Trophoblast cell (in vitro differentiated cells and primary cell): ENCODE measurements at regions not wholly inside any gene's neighbourhood (a gene's known extent, or its start where the extent isn't known, plus 50 kb on each side); places are given as distances from the start of the nearest gene placed in this dataset.

Source experiments
- DNase-seq, 2 donors: peaks; one replicate each; pipeline ENCODE4 v3.0.0-alpha.2; 2016
- H2AFZ ChIP-seq: 2 replicates; pipeline ENCODE4 v1.6.1; 2013; ENCODE audit warnings: low read length, moderate library complexity, mild to moderate bottlenecking; ENCODE audit not compliant: insufficient read depth, poor library complexity
- H2AK5ac ChIP-seq: 2 replicates; pipeline ENCODE4 v1.6.1; 2013; ENCODE audit warnings: mild to moderate bottlenecking, low read length
- H2BK120ac ChIP-seq: 2 replicates; pipeline ENCODE4 v1.6.1; 2013; ENCODE audit warnings: low read length, mild to moderate bottlenecking, moderate library complexity; ENCODE audit not compliant: insufficient read depth, poor library complexity
- H2BK12ac ChIP-seq: 2 replicates; pipeline ENCODE4 v1.6.1; 2013; ENCODE audit warnings: mild to moderate bottlenecking, low read length, moderate library complexity
- H2BK5ac ChIP-seq: 2 replicates; pipeline ENCODE4 v1.6.1; 2013; ENCODE audit warnings: low read length, low read depth, moderate library complexity, mild to moderate bottlenecking; ENCODE audit not compliant: poor library complexity
- H3K14ac ChIP-seq: 2 replicates; pipeline ENCODE4 v1.6.1; 2013; ENCODE audit warnings: mild to moderate bottlenecking, low read length
- H3K18ac ChIP-seq: 2 replicates; pipeline ENCODE4 v1.6.1; 2013; ENCODE audit warnings: mild to moderate bottlenecking, low read length
- H3K23ac ChIP-seq: 2 replicates; pipeline ENCODE4 v1.6.1; 2013; ENCODE audit warnings: low read length
- H3K27ac ChIP-seq: 2 replicates; pipeline ENCODE4 v1.5.1; 2013; ENCODE audit warnings: low read depth, mild to moderate bottlenecking, inconsistent platforms, low read length, moderate library complexity
- H3K27me3 ChIP-seq: 2 replicates; pipeline ENCODE4 v1.6.1; 2013; ENCODE audit warnings: inconsistent platforms, mild to moderate bottlenecking, low read length, moderate library complexity; ENCODE audit not compliant: insufficient read depth
- H3K36me3 ChIP-seq, 2 experiments: 1 replicate in 1 of 2; 2 replicates in 1 of 2; pipeline ENCODE4 v1.6.1; 2013; ENCODE audit warnings: low read length in 2 of 2, mild to moderate bottlenecking in 2 of 2, moderate library complexity in 1 of 2; ENCODE audit not compliant: insufficient read depth in 2 of 2, control insufficient read depth in 1 of 2
- H3K4ac ChIP-seq: 2 replicates; pipeline ENCODE4 v1.6.1; 2013; ENCODE audit warnings: low read depth, mild to moderate bottlenecking, low read length, moderate library complexity
- H3K4me1 ChIP-seq, 2 experiments: 1 replicate in 1 of 2; 2 replicates in 1 of 2; pipeline ENCODE4 v1.6.1; 2013; ENCODE audit warnings: low read length in 2 of 2, mild to moderate bottlenecking in 2 of 2, moderate library complexity in 1 of 2; ENCODE audit not compliant: insufficient read depth in 2 of 2, control insufficient read depth in 1 of 2
- H3K4me2 ChIP-seq: 2 replicates; pipeline ENCODE4 v1.6.1; 2013; ENCODE audit warnings: inconsistent platforms, mild to moderate bottlenecking, low read length, moderate library complexity
- H3K4me3 ChIP-seq: 2 replicates; pipeline ENCODE4 v1.5.1; 2013; ENCODE audit warnings: mild to moderate bottlenecking, low read depth, low read length, inconsistent platforms
- H3K79me1 ChIP-seq: one replicate; pipeline ENCODE4 v1.6.1; 2013; ENCODE audit warnings: low read length
- H3K79me2 ChIP-seq: 2 replicates; pipeline ENCODE4 v1.6.1; 2013; ENCODE audit warnings: low read length, mild to moderate bottlenecking; ENCODE audit not compliant: control insufficient read depth, insufficient read depth, poor library complexity
- H3K9ac ChIP-seq: 2 replicates; pipeline ENCODE4 v1.6.1; 2013; ENCODE audit warnings: mild to moderate bottlenecking, low read length
- H3K9me3 ChIP-seq: 2 replicates; pipeline ENCODE4 v1.6.1; 2013; ENCODE audit warnings: low read depth, mild to moderate bottlenecking, control low read depth, inconsistent platforms, low read length; ENCODE audit not compliant: insufficient read depth
- H4K12ac ChIP-seq: 2 replicates; pipeline ENCODE4 v1.6.1; 2013; ENCODE audit warnings: low read depth, mild to moderate bottlenecking, low read length, moderate library complexity
- H4K8ac ChIP-seq: 2 replicates; pipeline ENCODE4 v1.6.1; 2013; ENCODE audit warnings: low read depth, mild to moderate bottlenecking, low read length, moderate library complexity
- H4K91ac ChIP-seq: one replicate; pipeline ENCODE4 v1.6.1; 2013; ENCODE audit warnings: low read depth, mild to moderate bottlenecking, low read length, moderate library complexity
- WGBS: extraction: QIAGEN DNeasy Blood & Tissue Kit; methylation state at CpG from one replicate; pipeline ENCODE4 v1.1.7; 2013; ENCODE audit warnings: missing lambda C conversion rate; ENCODE audit not compliant: insufficient read length, insufficient coverage; ENCODE audit errors: extremely low coverage; 5-methylcytosine and 5-hydroxymethylcytosine counted together

DNA sequence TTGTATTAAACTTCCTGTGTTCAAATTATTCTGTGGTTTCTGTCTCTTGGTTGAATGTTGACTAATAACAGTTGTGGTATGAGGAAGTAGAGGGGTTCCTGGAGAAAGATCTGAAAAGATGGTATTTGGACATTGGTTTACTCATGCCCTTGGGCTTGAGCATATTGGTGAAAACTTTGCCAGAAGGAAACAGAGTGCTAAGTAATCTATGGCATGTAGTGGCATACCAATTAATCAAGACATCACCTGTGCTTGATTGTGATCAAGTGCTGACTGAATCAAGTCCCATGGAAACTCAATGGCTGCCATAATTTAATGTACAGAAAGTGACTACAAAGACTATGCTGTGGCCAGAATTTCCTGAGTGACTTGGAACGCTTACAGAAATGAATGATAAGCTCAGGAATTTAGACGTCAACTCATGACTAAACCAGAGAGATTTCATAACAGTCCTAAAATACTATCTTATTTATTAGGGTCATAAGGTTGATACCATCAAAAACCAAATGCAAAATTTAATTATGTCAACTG, 2062.9 kb downstream of the ARAP2 start:
- no peaks in the 10 kb centered on the region for H3K4me1 ChIP-seq
- no peaks in the 10 kb centered on the region for H3K36me3 ChIP-seq
- H3K9ac ChIP-seq: no peak overlapping the region
- H3K14ac ChIP-seq: no peak overlapping the region
- H3K79me2 ChIP-seq: no peaks in the 10 kb centered on the region
- H4K12ac ChIP-seq: no peak overlapping the region
- H3K9me3 ChIP-seq: no peaks in the 10 kb centered on the region
- H3K27me3 ChIP-seq: no peaks in the 10 kb centered on the region
- peak; percentile 63 to 88 for DNase-seq
- no peak overlapping the region for H2BK12ac ChIP-seq
- H3K18ac ChIP-seq: no peak overlapping the region
- H2AK5ac ChIP-seq: no peak overlapping the region
- H3K4me2 ChIP-seq: no peak overlapping the region
- no peak overlapping the region for H4K91ac ChIP-seq
- WGBS: no CpG with 5 or more reads among the region's 2 CpGs
- H3K4ac ChIP-seq: no peak overlapping the region
- no peak overlapping the region for H2BK120ac ChIP-seq
- H2AFZ ChIP-seq: no peak overlapping the region
- H3K4me3 ChIP-seq: no peak overlapping the region
- H2BK5ac ChIP-seq: no peak overlapping the region
- peaks cover 2% of the 10 kb centered on the region for H3K79me1 ChIP-seq
- no peak overlapping the region for H3K23ac ChIP-seq
- no peak overlapping the region for H3K27ac ChIP-seq
- H4K8ac ChIP-seq: no peak overlapping the region

DNA sequence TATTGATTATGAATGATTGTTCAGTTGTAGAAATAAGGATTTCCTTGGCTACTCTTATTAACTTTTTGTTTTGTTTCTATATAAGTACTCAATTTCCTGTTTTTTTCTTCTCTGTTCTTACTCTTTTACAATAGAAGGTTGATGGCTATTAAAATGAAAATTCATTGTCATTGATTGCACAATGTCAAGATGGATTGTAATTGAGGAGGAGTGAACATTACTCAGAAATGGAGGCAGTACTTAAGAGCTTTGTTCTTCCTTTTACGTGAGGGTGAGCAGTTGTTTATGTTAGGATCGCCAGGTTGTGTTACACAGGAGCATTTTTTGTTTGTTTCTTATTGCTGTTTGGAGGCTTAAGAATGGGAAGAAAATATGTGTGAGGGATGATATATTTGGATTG, 2062.4 kb downstream of the ARAP2 start:
- no peak overlapping the region for H2BK12ac ChIP-seq

DNA sequence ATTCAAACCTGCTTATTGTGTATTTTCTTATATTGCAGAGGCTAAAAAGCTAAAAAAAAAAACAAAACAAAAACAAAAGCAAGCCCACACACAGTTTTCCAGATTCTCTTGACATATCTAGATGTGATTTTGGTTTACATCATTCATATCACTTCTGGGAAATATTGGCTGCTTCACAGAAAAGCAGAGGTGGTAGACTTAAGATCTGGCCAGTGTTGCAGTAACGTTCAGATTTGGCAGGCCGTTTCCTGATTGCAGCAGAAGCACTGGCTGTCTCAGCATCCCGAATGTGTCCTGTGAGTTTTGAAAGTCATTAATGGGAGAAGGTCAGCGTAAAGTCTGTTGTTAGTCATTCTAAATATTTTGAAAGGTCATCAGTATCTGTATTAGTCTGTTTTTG, 2062.0 kb downstream of the ARAP2 start:
- H3K36me3 ChIP-seq: no peaks in the 10 kb centered on the region
- H4K91ac ChIP-seq: no peak overlapping the region
- H2AFZ ChIP-seq: no peak overlapping the region
- H3K79me1 ChIP-seq: peaks cover 2% of the 10 kb centered on the region
- DNase-seq: no peak
- H4K8ac ChIP-seq: no peak overlapping the region
- H2AK5ac ChIP-seq: no peak overlapping the region
- H3K23ac ChIP-seq: no peak overlapping the region
- no peak overlapping the region for H3K4me2 ChIP-seq
- no peak overlapping the region for H3K14ac ChIP-seq
- H3K9me3 ChIP-seq: no peaks in the 10 kb centered on the region
- no peak overlapping the region for H3K18ac ChIP-seq
- no CpG with 5 or more reads among the region's 4 CpGs for WGBS
- H3K27me3 ChIP-seq: no peaks in the 10 kb centered on the region
- H4K12ac ChIP-seq: no peak overlapping the region
- no peaks in the 10 kb centered on the region for H3K4me1 ChIP-seq
- no peak overlapping the region for H2BK120ac ChIP-seq
- H2BK12ac ChIP-seq: peak overlapping the region; percentile 76
- no peak overlapping the region for H3K9ac ChIP-seq
- no peaks in the 10 kb centered on the region for H3K79me2 ChIP-seq
- no peak overlapping the region for H2BK5ac ChIP-seq
- no peak overlapping the region for H3K4ac ChIP-seq
- no peak overlapping the region for H3K4me3 ChIP-seq
- no peak overlapping the region for H3K27ac ChIP-seq

More for the DNA sequence above, 2062.4 kb downstream of the ARAP2 start:
- no peaks in the 10 kb centered on the region for H3K27me3 ChIP-seq
- no peak overlapping the region for H3K27ac ChIP-seq
- H4K8ac ChIP-seq: no peak overlapping the region
- no peak overlapping the region for H4K91ac ChIP-seq
- no peak overlapping the region for H3K18ac ChIP-seq
- no peak overlapping the region for H2AK5ac ChIP-seq
- no peak overlapping the region for H3K4ac ChIP-seq
- no CpG with 5 or more reads among the region's 2 CpGs for WGBS
- no peaks in the 10 kb centered on the region for H3K79me2 ChIP-seq
- no peak overlapping the region for H3K14ac ChIP-seq
- H2AFZ ChIP-seq: no peak overlapping the region
- H3K9me3 ChIP-seq: no peaks in the 10 kb centered on the region
- H3K36me3 ChIP-seq: no peaks in the 10 kb centered on the region
- H3K4me3 ChIP-seq: no peak overlapping the region
- no peak overlapping the region for H2BK5ac ChIP-seq
- no peak overlapping the region for H3K4me2 ChIP-seq
- H3K9ac ChIP-seq: no peak overlapping the region
- H3K23ac ChIP-seq: no peak overlapping the region
- peak; percentile 12 to 72 for DNase-seq
- no peaks in the 10 kb centered on the region for H3K4me1 ChIP-seq
- H3K79me1 ChIP-seq: peaks cover 2% of the 10 kb centered on the region
- H4K12ac ChIP-seq: no peak overlapping the region
- no peak overlapping the region for H2BK120ac ChIP-seq

DNA sequence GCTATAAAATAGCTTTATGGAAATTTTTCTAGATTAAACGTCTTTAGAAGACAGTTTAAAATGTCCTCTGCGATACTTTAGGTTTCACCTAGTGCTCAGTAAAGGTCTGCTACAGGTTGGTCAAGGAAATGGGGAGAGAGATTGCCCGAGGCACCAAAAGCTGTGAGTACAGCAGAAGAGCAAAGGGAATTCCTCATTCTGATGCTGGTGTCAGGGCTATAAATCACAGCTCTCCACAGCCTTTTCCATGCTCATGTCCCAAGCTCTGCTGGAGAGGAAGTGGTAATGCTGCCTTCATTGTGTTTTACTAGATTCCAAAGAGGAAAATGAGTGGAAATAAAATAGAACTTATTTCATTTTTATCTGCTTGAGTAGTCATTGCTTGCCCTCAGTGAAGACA, 2060.4 kb downstream of the ARAP2 start:
- H3K27me3 ChIP-seq: no peaks in the 10 kb centered on the region
- no peak overlapping the region for H3K4me3 ChIP-seq
- peak; percentile 50 to 76 for DNase-seq
- no peak overlapping the region for H3K9ac ChIP-seq
- H2BK120ac ChIP-seq: no peak overlapping the region
- no peaks in the 10 kb centered on the region for H3K9me3 ChIP-seq
- WGBS: no CpG with 5 or more reads among the region's 3 CpGs
- H2AK5ac ChIP-seq: no peak overlapping the region
- H3K4me1 ChIP-seq: no peaks in the 10 kb centered on the region
- H3K23ac ChIP-seq: no peak overlapping the region
- H2BK5ac ChIP-seq: no peak overlapping the region
- no peak overlapping the region for H3K4ac ChIP-seq
- no peak overlapping the region for H3K14ac ChIP-seq
- H4K8ac ChIP-seq: no peak overlapping the region
- H2AFZ ChIP-seq: no peak overlapping the region
- no peak overlapping the region for H2BK12ac ChIP-seq
- H3K27ac ChIP-seq: no peak overlapping the region
- no peak overlapping the region for H4K91ac ChIP-seq
- no peaks in the 10 kb centered on the region for H3K79me2 ChIP-seq
- H3K18ac ChIP-seq: no peak overlapping the region
- peaks cover 2% of the 10 kb centered on the region for H3K79me1 ChIP-seq
- no peaks in the 10 kb centered on the region for H3K36me3 ChIP-seq
- no peak overlapping the region for H4K12ac ChIP-seq
- no peak overlapping the region for H3K4me2 ChIP-seq
